Left ventricle myocardium superior (tissue), 1 donor: ENCODE measurements at regions not wholly inside any gene's neighbourhood (a gene's known extent, or its start where the extent isn't known, plus 50 kb on each side); places are given as distances from the start of the nearest gene placed in this dataset.
A peak's percentile ranks its signal among the peaks of the same experiment; 100 is the strongest.

Experiments
- ATAC-seq: fragments of 200-7000 bp; cut with Tn5 transposase; one replicate; pipeline ENCODE4 v1.9.1; 2020; ENCODE audit warnings: mild to moderate bottlenecking, moderate library complexity
- DNase-seq: peaks from one replicate; pipeline ENCODE4 v3.0.0-alpha.2; 2020
- intact Hi-C: fragments of 100-400 bp; cut with micrococcal nuclease; formaldehyde crosslinking; loops from one replicate; pipeline ENCODE4 v1.11.0; 2022
- donor health status: DM: no; HTN: yes; CAD: no; lungs with severe emphysema.

DNA sequence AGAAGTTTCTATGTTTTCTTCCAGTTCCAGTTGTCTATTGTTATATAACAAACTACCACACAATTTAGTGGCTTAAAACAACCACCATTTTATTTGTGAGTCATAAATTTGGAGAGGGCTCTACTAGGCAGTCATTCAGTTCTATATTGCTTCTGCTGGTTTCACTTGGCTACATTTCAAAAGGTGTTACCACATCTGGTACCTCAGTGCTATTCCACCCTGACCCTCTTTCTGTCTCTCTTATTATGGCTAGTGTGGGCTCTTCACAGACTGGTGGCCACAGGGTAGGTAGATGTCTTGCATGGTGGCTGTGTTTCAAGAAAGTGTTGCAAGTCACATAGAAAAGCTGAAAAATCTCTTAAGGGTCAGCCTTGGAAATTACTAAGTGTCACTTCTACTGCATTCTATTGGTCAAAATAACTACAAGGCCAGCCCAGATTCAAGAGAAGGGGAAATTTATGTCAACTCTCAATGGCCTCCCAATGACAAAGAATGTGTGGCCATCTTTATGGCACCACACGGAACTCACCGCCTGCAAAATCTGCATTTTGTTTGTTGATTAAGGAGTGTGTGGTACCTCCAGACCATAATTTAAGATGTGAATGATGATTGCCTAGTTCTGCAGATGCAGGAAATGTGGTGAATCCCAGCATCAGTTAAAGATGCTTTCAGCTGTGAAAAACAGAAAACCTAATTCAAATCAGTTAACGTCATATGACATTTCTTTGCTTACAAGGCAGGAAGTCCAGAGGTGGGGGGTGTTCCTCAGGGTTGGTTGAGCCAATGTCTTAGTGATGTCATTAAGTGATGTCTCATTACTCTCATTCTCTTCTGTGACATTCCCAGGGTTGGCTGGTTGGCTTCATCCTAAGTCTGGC is 105.8 kb upstream of the RASGRP1 start:
- intact Hi-C loops, result no loop called here
- DNase-seq, result no peak
- no peak for ATAC-seq

DNA sequence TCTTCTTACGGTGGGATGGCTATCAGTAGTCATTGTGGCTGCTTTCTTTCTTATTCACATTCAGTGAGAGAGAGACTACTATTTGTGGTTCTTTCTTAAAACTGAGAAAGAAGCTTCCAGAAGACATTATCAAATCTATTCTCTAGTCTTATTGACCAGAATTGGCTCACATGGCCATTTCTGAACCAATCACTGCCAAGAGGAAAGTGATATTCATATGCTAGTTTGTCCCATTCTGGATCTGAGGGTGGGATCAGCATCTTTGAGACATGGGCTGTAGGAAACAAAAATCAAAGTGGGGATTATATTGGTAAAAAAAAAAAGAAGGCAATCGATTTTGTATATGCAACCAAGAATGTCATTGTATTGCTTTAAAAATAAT is 106.4 kb upstream of the RASGRP1 start:
- no peak for ATAC-seq
- intact Hi-C loops, result no loop called here
- DNase-seq, result no peak

- DNase-seq (no peak), ATAC-seq (no peak)
- intact Hi-C loops, result no loop called here
These were observed 107.2 kb upstream of the RASGRP1 start for GRCh38 chr15:38671675-38672254.

GRCh38 chr15:38672273-38672672 is 107.7 kb upstream of the RASGRP1 start:
- intact Hi-C loops, result no loop called here
- DNase-seq, result no peak
- no peak for ATAC-seq

DNA sequence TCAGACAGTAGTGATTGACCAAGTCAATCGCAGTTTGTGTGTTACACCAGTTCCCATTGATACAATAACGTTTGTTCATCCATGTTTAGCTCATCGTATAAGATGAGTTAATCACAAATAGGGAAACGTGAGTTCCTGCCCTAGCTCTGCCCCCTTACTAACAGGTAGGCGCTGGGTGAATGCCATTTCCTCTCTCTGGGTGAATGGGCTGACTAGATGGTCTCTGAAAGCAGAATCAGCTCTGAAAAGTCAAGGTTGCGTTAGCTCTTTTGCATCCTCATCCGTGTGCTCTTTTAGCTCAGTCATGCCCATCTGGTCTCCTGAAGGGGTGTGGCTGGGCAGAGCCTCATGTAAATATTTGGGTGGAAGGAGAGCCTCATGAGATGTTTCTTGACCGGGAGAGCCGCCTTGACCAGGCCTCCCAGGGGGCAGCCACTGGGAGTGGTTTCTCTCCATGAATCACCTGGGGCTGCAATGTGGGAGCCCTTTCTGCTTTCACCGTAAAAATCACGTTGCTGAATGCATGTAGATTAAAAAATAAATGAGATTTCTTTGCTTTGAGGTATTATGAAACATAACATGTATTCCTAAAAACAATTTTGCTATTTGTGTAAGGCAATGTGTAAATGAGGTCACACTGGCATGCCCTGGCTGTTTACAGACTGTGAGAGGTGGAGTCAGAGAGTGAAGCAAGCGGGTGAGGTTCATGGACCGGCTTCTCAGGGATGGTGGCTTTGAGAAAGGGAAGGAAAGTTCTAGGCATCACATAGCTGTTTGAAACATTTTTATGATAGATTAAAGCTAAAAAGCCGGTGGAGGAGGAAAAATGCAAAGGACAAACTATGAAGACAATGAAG is 108.4 kb upstream of the RASGRP1 start:
- DNase-seq, result no peak
- intact Hi-C loops, result no loop called here
- ATAC-seq, result no peak

DNA sequence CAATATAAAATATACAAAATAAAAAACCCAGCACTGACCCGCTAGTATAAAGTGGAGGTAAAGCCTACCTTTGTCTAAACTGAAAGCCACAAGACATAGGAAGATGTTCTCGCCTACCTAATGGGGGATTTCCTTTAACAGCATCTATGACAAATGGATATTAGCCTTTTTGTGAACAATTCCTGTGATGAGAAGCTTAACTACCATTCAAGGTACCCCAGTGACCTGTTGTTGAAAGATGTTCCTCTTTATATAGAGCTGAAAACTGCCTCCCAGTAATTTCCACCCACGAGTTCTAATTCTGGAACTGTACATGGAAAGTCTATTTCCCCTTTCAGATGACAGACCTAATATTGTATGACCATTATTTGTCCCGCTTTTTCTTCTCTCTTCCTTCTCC is 109.8 kb upstream of the RASGRP1 start:
- intact Hi-C loops, result no loop called here
- DNase-seq (no peak), ATAC-seq (no peak)

GRCh38 chr15:38678281-38678680 is 113.7 kb upstream of the RASGRP1 start:
- ATAC-seq (no peak), DNase-seq (no peak)
- intact Hi-C loops, result no loop called here

DNA sequence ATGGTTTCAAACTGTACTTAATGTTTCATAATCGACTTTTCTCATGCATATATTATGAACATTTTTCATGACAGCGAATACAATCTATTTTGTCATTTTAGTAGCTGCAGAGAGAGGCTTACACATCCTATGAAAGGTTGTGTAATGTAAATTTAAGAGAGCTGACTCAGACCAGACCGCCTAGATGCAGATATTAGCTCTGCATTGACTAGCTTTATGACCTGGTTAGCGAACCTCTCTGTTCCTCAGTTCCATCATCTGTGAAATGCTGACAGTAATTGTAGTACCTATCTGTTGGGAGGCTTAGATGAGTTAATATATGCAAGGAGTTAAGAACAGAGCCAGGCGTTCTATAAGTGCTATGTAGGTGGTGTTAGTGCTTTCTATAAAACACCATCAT is 116.2 kb upstream of the RASGRP1 start:
- ATAC-seq, result no peak
- intact Hi-C loops, result loop anchor here (5.0 to 10.0 kb wide), 2 partner anchors 118 to 206 kb away; partner anchors contain the start of gene RASGRP1
- no peak for DNase-seq

DNA sequence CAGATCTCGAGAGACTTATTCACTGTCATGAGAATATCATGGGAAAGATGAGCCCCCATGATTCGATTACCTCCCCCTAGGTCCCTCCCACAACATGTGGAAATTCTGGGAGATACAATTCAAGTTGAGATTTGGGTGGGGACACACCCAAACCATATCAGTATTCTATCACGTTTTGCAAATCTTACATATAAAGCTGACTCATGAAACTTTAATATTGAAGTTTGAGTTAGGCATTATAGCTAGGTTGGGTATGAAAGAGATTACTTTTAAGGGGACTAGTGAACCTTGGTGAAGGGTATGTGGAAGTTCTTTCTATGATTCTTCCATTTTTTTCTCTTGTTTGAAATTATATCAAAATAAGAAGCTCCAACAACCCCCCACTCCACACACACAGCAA is 117.7 kb upstream of the RASGRP1 start:
- intact Hi-C loops, result loop anchor here (5.0 to 10.0 kb wide), 2 partner anchors 120 to 208 kb away; partner anchors contain the start of gene RASGRP1
- no peak for DNase-seq
- ATAC-seq, result no peak

DNA sequence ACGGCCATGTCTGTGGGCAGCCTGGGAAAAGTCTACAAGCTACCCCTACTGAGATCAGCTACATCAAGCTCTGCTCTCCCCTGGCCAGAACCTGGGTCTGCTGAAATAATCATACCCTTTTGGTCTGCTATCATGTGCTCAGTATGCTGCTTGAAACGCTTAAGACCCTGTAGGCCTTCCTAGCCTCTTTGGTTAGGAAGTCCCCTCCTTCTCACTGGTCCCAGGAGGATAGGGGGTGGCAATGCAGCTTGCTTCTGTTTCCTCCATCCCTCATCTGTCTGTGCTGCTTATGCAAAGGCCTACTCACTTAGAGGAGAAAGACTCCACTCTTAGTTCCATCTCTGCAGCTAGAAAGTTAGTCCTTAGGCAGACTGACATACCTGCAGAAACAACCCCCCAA is 118.2 kb upstream of the RASGRP1 start:
- intact Hi-C loops, result loop anchor here (5.0 to 10.0 kb wide), 2 partner anchors 121 to 208 kb away; partner anchors contain the start of gene RASGRP1
- DNase-seq (no peak), ATAC-seq (no peak)

DNA sequence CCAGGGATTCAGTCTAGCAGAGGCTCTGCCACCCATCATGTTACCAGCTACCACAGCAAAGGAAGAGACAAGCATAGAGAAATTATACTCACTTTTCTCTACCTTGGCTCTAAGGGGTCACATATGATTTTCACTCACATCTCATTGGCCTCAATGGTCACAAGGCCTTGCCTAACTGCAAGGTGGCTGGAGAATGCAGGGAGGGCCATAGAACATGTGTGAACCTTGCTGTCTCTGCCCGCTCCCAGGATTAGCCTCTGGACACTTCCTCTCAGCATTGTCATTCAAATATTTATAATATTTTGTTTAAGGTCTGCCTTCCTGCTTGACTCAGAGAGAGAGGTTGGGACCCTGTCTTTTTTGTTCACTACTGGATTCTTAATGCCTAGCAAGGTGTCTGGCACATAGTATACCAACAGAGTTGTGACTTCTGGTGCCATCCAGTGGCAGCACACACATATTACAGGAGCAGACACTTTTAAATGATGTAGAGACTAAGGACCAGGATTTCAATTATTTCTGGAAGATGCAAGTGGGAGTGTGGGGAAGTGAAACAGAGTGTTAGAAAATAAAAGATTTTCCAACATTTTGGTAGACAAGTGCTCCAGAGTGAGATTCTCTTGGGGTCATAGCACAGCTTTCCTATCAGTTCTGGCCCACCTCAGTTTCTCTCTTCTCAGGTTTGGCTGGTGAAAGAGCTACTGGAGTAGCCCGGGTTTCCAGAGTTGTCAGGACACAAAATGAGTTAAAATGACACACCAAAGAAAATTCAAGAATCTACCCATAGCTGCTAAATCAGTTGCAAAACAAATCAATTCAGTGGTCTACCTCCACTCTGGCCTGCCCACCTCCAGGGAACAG is 119.0 kb upstream of the RASGRP1 start:
- peak; percentile 47 for DNase-seq
- intact Hi-C loops, result loop anchor here (5.0 to 10.0 kb wide), 2 partner anchors 121 to 209 kb away; partner anchors contain the start of gene RASGRP1
- ATAC-seq, result peak; percentile 74

DNA sequence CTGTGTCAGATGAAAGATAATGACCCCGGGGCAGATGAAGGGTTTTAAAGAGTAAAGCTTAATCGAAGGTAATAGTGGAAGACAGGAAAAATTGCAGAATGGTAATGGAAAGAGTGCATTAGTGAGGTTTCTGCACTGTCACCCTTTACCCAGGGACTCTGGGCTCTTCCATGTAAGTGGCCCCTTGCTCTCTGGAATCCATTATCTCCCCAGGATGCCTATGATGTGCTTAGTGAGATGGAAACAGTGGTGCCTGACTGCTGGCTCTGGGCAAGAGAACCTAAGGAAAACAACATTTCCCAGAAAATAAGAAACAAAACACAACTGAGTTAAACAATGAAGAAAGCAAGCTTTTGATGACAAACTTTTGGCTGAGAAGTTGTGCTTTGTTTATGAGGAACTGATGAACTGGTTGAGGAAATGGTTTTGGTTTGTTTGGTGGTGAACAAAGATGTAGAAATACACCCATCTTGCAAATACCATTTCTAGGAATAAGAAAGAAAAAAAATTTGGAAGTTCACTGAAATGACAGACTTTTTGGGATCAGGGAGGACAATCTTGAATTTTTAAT is 119.9 kb upstream of the RASGRP1 start:
- DNase-seq (no peak), ATAC-seq (no peak)
- intact Hi-C loops, result loop anchor here (5.0 to 10.0 kb wide), 2 partner anchors 122 to 210 kb away; partner anchors contain the start of gene RASGRP1

DNA sequence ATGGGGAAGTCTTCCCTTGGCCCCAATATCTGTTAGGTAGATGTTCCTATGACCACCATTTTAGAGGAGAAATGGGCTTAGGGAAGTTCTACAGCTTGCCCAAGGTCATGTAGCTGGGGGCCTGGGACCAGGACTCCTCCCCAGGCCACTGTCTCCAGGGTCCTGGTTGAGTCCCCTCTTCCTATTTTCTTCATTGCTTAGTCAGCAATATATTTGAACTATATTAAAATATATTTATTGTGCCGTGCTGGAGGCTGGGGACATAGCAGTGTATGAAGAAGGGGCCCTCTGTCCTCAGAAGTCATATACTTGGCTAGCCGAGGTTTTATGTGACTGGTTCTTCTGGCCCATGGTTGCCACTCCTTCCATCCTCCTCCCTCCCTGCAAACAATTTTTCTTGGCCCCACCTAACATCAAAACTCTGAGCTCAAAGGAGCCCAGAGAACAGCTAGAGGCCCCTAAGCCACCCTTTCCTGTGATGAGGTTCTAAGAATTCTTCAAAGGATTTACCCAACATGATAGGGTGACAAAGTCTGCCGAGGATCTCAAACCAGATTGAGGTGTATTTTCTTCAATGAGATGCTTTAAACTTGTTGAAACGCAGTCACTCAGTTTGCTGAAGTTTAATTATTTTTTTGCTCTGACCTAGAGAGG is 121.2 kb upstream of the RASGRP1 start:
- no peak for ATAC-seq
- intact Hi-C loops, result loop anchor here (10.0 kb wide), 1 partner anchor 211 kb away; no protein-coding TSS in a partner anchor
- no peak for DNase-seq

- ATAC-seq (no peak), DNase-seq (no peak)
- intact Hi-C loops, result loop anchor here (10.0 kb wide), 1 partner anchor 213 kb away; no protein-coding TSS in a partner anchor
These were observed 122.7 kb upstream of the RASGRP1 start for GRCh38 chr15:38687340-38687739.

- intact Hi-C loops, result loop anchor here (10.0 kb wide), 1 partner anchor 213 kb away; no protein-coding TSS in a partner anchor
- ATAC-seq, result no peak
These were observed 123.3 kb upstream of the RASGRP1 start for GRCh38 chr15:38687775-38688495.

GRCh38 chr15:38688761-38689160 is 124.1 kb upstream of the RASGRP1 start:
- DNase-seq (no peak), ATAC-seq (no peak)
- intact Hi-C loops, result loop anchor here (10.0 kb wide), 1 partner anchor 214 kb away; no protein-coding TSS in a partner anchor

More at GRCh38 chr15:38687775-38688495, 123.3 kb upstream of the RASGRP1 start:
- DNase-seq, result no peak

DNA sequence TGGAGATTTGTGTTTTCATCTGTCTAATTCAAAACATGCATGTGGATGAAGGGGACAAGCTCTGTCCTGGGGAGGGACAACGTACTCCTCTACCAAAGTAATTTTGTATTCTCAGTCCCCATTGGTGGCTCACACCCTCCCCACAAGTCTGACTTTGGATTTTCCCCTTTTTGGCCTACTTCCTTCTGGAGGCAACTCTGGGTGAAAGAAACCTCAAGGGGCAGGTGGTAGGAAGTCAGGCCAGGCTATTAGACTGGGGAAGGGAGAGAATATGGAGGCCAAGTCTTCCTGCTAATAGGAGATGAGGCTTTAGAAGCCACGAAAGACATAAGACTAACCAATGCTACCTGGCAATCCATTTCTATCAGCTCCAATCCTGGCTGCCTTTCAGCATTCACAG is 124.9 kb upstream of the RASGRP1 start:
- ATAC-seq (no peak), DNase-seq (no peak)
- intact Hi-C loops, result loop anchor here (10.0 kb wide), 1 partner anchor 215 kb away; no protein-coding TSS in a partner anchor
